Endothelial cell of umbilical vein (primary cell): ENCODE measurements at regions not wholly inside any gene's neighbourhood (a gene's known extent, or its start where the extent isn't known, plus 50 kb on each side); places are given as distances from the start of the nearest gene placed in this dataset.

Experiments
- BruUV-seq: library from RNA; stranded (reverse); fragments of 400-500 nt; replicated peaks from 2 replicates; lab custom pipeline; 2021; lab: Mats Ljungman, UMichigan
- CTCF ChIA-PET: fragments of 300-600, 350-600 bp; sonication (Branson Sonifier 250); formaldehyde crosslinking; loops from one replicate; lab custom pipeline; 2021; ENCODE audit warnings: antibody characterized with exemption, inconsistent platforms; lab: Charles Lee
- POLR2A ChIA-PET: fragments of 300-600, 350-600 bp; sonication (Branson Sonifier 250); formaldehyde crosslinking; loops from one replicate; lab custom pipeline; 2021; ENCODE audit warnings: antibody characterized with exemption, inconsistent platforms; lab: Charles Lee
- DNase-seq: peaks from one replicate; pipeline ENCODE4 v3.0.0-alpha.2; 2011; ENCODE audit warnings: low read depth, low spot score
- FAIRE-seq: peaks from 2 replicates; lab custom pipeline; 2011; peaks lifted over from hg19 to GRCh38; lab: Jason Lieb, UNC
- H2AFZ ChIP-seq: 2 replicates; pipeline ENCODE4 v1.6.0; 2012; ENCODE audit warnings: low read depth, low read length, control low read depth, inconsistent platforms
- H3K27ac ChIP-seq: 2 replicates; pipeline ENCODE4 v1.5.1; 2011; ENCODE audit warnings: low read depth, mild to moderate bottlenecking, control low read depth, low read length, moderate library complexity; ENCODE audit not compliant: insufficient read depth
- H3K27me3 ChIP-seq, 2 experiments: 2 replicates each; pipeline versions ENCODE4 v1.6.0 to v1.6.1; 2011; ENCODE audit warnings: low read length in 2 of 2, mixed read lengths in 1 of 2; ENCODE audit not compliant: control insufficient read depth in 2 of 2, insufficient read depth in 2 of 2
- H3K36me3 ChIP-seq, 2 experiments: 2 replicates in 1 of 2; 3 replicates in 1 of 2; pipeline ENCODE4 v1.5.1; 2011; ENCODE audit warnings: low read length in 2 of 2, mild to moderate bottlenecking in 1 of 2, moderate library complexity in 1 of 2; ENCODE audit not compliant: control insufficient read depth in 2 of 2, insufficient read depth in 2 of 2; ENCODE audit errors: extremely low read depth in 1 of 2
- H3K4me1 ChIP-seq: 3 replicates; pipeline ENCODE4 v1.5.1; 2011; ENCODE audit warnings: mild to moderate bottlenecking, low read length; ENCODE audit not compliant: control insufficient read depth, insufficient read depth; ENCODE audit errors: extremely low read depth
- H3K4me2 ChIP-seq: 2 replicates; pipeline ENCODE4 v1.6.1; 2011; ENCODE audit warnings: low read length, control low read depth, mixed read lengths; ENCODE audit not compliant: insufficient read depth
- H3K4me3 ChIP-seq, 3 experiments: fragments of 200-600 bp in 1 of 3; sonication (generic), shearing (Covaris generic) in 1 of 3; replicated peaks in 1 of 3; 2 replicates each; pipeline ENCODE4 v1.5.1; 2011 to 2016; ENCODE audit warnings: control low read depth in 3 of 3, low read length in 3 of 3, mild to moderate bottlenecking in 2 of 3, inconsistent platforms in 1 of 3, low read depth in 1 of 3, moderate library complexity in 1 of 3; ENCODE audit not compliant: insufficient read depth in 1 of 3
- H3K79me2 ChIP-seq: 2 replicates; pipeline ENCODE4 v1.6.0; 2012; ENCODE audit warnings: low read length, inconsistent platforms; ENCODE audit not compliant: control insufficient read depth, insufficient read depth
- H3K9ac ChIP-seq: replicated peaks from 2 replicates; pipeline ENCODE3; 2011; ENCODE audit warnings: low read length, control low read depth; ENCODE audit not compliant: insufficient read depth; ENCODE audit errors: extremely low read depth
- H3K9me1 ChIP-seq: replicated peaks from 3 replicates; pipeline ENCODE4 v1.6.0; 2011; ENCODE audit warnings: mild to moderate bottlenecking, low read length; ENCODE audit not compliant: control insufficient read depth, insufficient read depth; ENCODE audit errors: extremely low read depth
- H3K9me3 ChIP-seq: replicated peaks from 2 replicates; pipeline ENCODE4 v1.5.1; 2012; ENCODE audit warnings: low read length, inconsistent platforms; ENCODE audit not compliant: control insufficient read depth, insufficient read depth
- H4K20me1 ChIP-seq: replicated peaks from 2 replicates; pipeline ENCODE3; 2011; ENCODE audit warnings: mild to moderate bottlenecking, low read length; ENCODE audit not compliant: control insufficient read depth, insufficient read depth; ENCODE audit errors: extremely low read depth
- EZH2 ChIP-seq: IDR thresholded peaks from 2 replicates; pipeline ENCODE4 v1.6.1; 2012; ENCODE audit warnings: borderline replicate concordance, low read depth, mild to moderate bottlenecking, moderate library complexity, low read length, inconsistent platforms; ENCODE audit not compliant: severe bottlenecking
- FOS ChIP-seq: IDR thresholded peaks from 2 replicates; pipeline ENCODE4 v1.6.1; 2011; ENCODE audit warnings: mild to moderate bottlenecking, low read length, moderate library complexity, borderline replicate concordance; ENCODE audit not compliant: insufficient read depth
- GATA2 ChIP-seq: IDR thresholded peaks from 2 replicates; pipeline ENCODE4 v1.7.0; 2011; ENCODE audit warnings: low read depth, mild to moderate bottlenecking, moderate library complexity, mixed read lengths, low read length; ENCODE audit not compliant: insufficient read length, insufficient read depth
- JUN ChIP-seq: IDR thresholded peaks from 2 replicates; pipeline ENCODE4 v1.6.1; 2011; ENCODE audit warnings: borderline replicate concordance, low read depth; ENCODE audit not compliant: insufficient read length, insufficient read depth
- MYC ChIP-seq: IDR thresholded peaks from one replicate; pipeline ENCODE4 v1.6.1; 2011; ENCODE audit warnings: mild to moderate bottlenecking, low read depth, low read length
- POLR2A ChIP-seq: IDR thresholded peaks from 2 replicates; pipeline ENCODE4 v1.6.1; 2012; ENCODE audit warnings: low read depth, mild to moderate bottlenecking, control low read depth, low read length
- POLR2AphosphoS5 ChIP-seq: IDR thresholded peaks from 2 replicates; pipeline ENCODE4 v1.6.1; 2012; ENCODE audit warnings: low read depth, mild to moderate bottlenecking, control low read depth, low read length, moderate library complexity; ENCODE audit not compliant: insufficient read depth
- dilution Hi-C: fragments of 300-500 bp; cut with MboI; formaldehyde crosslinking; loops from one replicate; pipeline ENCODE4 v1.15.0; 2019; ENCODE audit warnings: low sequenced_read_pairs; ENCODE audit not compliant: extremely low pct_ligation_motif_present
- intact Hi-C: fragments of 100-400 bp; cut with micrococcal nuclease; formaldehyde crosslinking; loops from one replicate; pipeline ENCODE4 v1.10.0; 2022
- TF ChIP-seq, protein P1 (sequence below), 2 donors: IDR thresholded peaks; 1 replicate in 1 of 2; 2 replicates in 1 of 2; pipeline ENCODE4 v1.5.1; 2011; ENCODE audit warnings: low read length in 2 of 2, mild to moderate bottlenecking in 2 of 2, moderate library complexity in 2 of 2, control low read depth in 1 of 2, inconsistent platforms in 1 of 2, low read depth in 1 of 2; ENCODE audit not compliant: insufficient read depth in 1 of 2; ENCODE audit errors: extremely low read depth in 1 of 2
- TF ChIP-seq, protein P2 (sequence below): IDR thresholded peaks from 2 replicates; pipeline ENCODE4 v1.6.1; 2011; ENCODE audit not compliant: insufficient read depth, insufficient read length

DNA sequence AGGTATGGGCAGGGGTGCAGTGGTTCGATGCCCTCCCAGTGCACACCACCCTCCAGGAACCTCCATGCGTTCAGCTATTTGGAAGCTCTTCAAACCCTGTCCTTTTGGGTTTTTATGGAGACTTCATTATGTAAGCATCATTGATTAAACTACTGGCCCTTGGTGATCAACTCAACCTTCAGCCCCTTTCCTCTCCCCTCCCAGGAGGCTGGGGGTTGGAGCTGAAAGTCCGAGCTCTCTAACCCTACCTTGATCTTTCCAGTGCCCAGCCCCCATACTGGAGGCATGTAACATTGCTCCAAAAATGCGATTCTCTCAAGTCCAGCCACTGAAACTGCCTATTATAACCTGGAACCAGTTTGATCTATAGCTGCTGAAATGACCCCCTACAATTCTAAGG lies 188.1 kb downstream of the IPO8 start:
- H3K79me2 ChIP-seq: no peaks in the 10 kb centered on the region
- no peak overlapping the region for H3K4me2 ChIP-seq
- intact Hi-C loops (no loop called here), dilution Hi-C loops (no loop called here)
- TF ChIP-seq GATA2 (no peak), MYC (no peak), POLR2A (no peak), EZH2 (no peak), POLR2AphosphoS5 (no peak), JUN (no peak), FOS (no peak)
- TF ChIP-seq, protein P1, sequence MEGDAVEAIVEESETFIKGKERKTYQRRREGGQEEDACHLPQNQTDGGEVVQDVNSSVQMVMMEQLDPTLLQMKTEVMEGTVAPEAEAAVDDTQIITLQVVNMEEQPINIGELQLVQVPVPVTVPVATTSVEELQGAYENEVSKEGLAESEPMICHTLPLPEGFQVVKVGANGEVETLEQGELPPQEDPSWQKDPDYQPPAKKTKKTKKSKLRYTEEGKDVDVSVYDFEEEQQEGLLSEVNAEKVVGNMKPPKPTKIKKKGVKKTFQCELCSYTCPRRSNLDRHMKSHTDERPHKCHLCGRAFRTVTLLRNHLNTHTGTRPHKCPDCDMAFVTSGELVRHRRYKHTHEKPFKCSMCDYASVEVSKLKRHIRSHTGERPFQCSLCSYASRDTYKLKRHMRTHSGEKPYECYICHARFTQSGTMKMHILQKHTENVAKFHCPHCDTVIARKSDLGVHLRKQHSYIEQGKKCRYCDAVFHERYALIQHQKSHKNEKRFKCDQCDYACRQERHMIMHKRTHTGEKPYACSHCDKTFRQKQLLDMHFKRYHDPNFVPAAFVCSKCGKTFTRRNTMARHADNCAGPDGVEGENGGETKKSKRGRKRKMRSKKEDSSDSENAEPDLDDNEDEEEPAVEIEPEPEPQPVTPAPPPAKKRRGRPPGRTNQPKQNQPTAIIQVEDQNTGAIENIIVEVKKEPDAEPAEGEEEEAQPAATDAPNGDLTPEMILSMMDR (IDR thresholded peaks at IDR 0.05; ENCODE audit: extremely low read depth in 1 of 2, insufficient read depth in 1 of 2, low read depth in 1 of 2, low read length in 2 of 2): no peak
- TF ChIP-seq, protein P2, sequence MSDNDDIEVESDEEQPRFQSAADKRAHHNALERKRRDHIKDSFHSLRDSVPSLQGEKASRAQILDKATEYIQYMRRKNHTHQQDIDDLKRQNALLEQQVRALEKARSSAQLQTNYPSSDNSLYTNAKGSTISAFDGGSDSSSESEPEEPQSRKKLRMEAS: no peak
- ChIA-PET CTCF (no interaction called here), POLR2A (no interaction called here)
- H3K9me1 ChIP-seq: no peaks in the 10 kb centered on the region
- BruUV-seq: no TSS peak
- H3K4me3 ChIP-seq: no peak overlapping the region
- H2AFZ ChIP-seq: no peak overlapping the region
- DNase-seq (no peak), FAIRE-seq (no peak)
- H4K20me1 ChIP-seq: no peaks in the 10 kb centered on the region
- H3K27me3 ChIP-seq: peaks cover 2% of the 10 kb centered on the region in 2 experiments
- H3K4me1 ChIP-seq: no peaks in the 10 kb centered on the region
- H3K27ac ChIP-seq: no peak overlapping the region
- H3K9me3 ChIP-seq: no peaks in the 10 kb centered on the region
- no peak overlapping the region for H3K9ac ChIP-seq
- no peaks in the 10 kb centered on the region for H3K36me3 ChIP-seq
